Testis (tissue), 2 donors: ENCODE measurements at regions not wholly inside any gene's neighbourhood (a gene's known extent, or its start where the extent isn't known, plus 50 kb on each side); places are given as distances from the start of the nearest gene placed in this dataset.

Source experiments
- DNase-seq: peaks from one replicate; pipeline ENCODE4 v3.0.0-alpha.2; 2019
- H3K27ac ChIP-seq, 2 donors: fragments of 200-600 bp; sonication (generic); one replicate each; pipeline ENCODE4 v1.5.1; 2019
- H3K27me3 ChIP-seq: fragments of 200-600 bp; sonication (generic); one replicate; pipeline ENCODE4 v1.5.1; 2019
- H3K36me3 ChIP-seq: fragments of 200-600 bp; sonication (generic); one replicate; pipeline ENCODE4 v1.5.1; 2017; ENCODE audit warnings: low read depth; ENCODE audit errors: missing control alignments
- H3K4me1 ChIP-seq: fragments of 200-600 bp; sonication (generic); one replicate; pipeline ENCODE4 v1.5.1; 2019
- H3K4me3 ChIP-seq, 2 donors: fragments of 200-600 bp; sonication (generic); one replicate each; pipeline ENCODE4 v1.5.1; 2017 to 2019
- H3K9me3 ChIP-seq: fragments of 200-600 bp; sonication (generic); one replicate; pipeline ENCODE4 v1.5.1; 2017
- POLR2A ChIP-seq: fragments of 450-650 bp; IDR thresholded peaks from one replicate; pipeline ENCODE4 v1.6.1; 2017; ENCODE audit warnings: antibody characterized with exemption, mild to moderate bottlenecking, moderate library complexity
- WGBS, 2 donors: methylation state at CpG; one replicate each; pipeline ENCODE4 v1.1.5; 2018; 5-methylcytosine and 5-hydroxymethylcytosine counted together
- intact Hi-C: fragments of 100-400 bp; cut with DNase I; formaldehyde crosslinking; loops from one replicate; pipeline ENCODE4 v1.15.1; 2023; ENCODE audit warnings: low total_unique reads
- TF ChIP-seq, protein P1 (sequence below), 3 experiments: fragments of 450-650 bp in 2 of 3; fragments of 200-600 bp in 1 of 3; sonication (generic) in 1 of 3; IDR thresholded peaks; one replicate each; pipeline ENCODE4 v1.5.1; 2016 to 2019; ENCODE audit warnings: antibody characterized with exemption in 3 of 3, mild to moderate bottlenecking in 2 of 3, moderate library complexity in 1 of 3

DNA sequence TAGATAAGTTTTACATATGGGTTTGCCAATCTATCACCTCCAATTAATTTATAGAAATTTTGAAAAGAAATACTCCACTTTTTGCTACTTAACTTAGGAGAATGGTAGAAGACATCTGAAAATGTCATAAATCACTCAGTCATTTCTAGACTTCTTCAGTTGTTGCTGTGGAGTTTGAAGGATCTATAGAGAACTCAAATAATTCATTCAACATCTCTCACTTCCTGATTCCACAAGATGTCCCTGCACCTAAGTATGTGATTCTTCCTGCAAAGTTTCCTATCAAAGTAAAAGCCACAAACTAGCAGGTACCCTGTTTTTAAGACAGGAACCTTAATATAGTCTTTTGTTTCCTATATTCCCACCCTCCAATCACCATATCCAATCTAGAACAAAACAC is 297.1 kb upstream of the ATP10B start:
- no peak for DNase-seq
- Histone ChIP-seq H3K27me3 (no peaks in the 10 kb centered on the region), H3K36me3 (no peaks in the 10 kb centered on the region), H3K4me1 (no peaks in the 10 kb centered on the region), H3K9me3 (no peaks in the 10 kb centered on the region), H3K4me3 (no peak overlapping the region), H3K27ac (no peak overlapping the region)
- intact Hi-C loops = no loop called here
- TF ChIP-seq POLR2A = no peak
- TF ChIP-seq, protein P1, sequence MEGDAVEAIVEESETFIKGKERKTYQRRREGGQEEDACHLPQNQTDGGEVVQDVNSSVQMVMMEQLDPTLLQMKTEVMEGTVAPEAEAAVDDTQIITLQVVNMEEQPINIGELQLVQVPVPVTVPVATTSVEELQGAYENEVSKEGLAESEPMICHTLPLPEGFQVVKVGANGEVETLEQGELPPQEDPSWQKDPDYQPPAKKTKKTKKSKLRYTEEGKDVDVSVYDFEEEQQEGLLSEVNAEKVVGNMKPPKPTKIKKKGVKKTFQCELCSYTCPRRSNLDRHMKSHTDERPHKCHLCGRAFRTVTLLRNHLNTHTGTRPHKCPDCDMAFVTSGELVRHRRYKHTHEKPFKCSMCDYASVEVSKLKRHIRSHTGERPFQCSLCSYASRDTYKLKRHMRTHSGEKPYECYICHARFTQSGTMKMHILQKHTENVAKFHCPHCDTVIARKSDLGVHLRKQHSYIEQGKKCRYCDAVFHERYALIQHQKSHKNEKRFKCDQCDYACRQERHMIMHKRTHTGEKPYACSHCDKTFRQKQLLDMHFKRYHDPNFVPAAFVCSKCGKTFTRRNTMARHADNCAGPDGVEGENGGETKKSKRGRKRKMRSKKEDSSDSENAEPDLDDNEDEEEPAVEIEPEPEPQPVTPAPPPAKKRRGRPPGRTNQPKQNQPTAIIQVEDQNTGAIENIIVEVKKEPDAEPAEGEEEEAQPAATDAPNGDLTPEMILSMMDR (IDR thresholded peaks at IDR 0.05) = no peak

DNA sequence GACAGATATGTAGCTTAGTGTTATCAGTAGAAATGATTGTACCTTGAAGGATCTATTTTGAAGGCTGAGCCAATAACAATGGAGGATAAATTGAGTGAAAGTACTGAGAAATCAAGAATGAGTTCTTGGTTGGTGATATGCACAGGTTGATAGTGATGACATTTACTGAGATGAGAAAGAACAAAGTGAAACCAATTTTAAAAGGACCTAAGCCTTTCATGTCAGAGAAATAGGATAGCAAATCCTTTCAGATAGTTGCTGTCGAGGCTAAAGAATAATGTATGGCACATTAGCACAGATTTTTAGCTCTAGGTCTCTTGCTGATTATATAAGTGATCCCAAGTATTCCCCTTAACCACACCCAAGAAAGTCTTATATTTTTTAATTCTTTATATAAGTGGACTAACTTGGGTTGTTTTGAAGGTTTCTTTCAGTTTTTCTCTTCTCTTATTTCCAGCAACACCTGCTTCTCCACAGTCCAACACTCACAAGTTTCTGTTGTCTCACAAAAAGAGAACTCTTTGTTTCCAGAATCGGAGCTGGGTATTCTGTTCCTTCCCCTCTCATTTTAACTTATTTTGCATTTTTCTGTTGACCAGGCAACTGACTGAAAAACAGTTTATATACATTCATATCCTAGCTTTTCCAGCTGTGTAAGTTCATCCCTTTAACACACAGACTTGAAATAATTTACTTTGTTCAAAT is 286.9 kb upstream of the ATP10B start:
- 89 to 91% methylated on average over 2 of the region's 2 CpGs for WGBS, 2 donors
- intact Hi-C loops = no loop called here
- no peaks in the 10 kb centered on the region for H3K9me3 ChIP-seq

DNA sequence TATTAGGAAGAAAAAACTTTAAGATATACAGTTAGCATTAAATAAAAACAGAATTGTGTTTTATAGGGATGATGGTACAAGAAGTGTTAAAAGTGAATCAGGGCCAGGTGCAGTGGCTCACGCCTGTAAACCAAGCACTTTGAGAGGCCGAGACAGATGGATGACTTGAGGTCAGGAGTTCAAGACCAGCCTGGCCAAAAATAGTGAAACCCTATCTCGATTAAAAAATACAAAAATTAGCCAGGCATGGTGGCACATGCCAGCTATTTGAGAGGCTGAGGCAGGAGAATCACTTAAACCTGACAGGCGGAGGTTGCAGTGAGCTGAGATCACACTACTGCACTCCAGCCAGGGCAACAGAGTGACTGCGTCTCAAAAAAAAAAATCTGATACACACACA is 282.9 kb upstream of the ATP10B start:
- Histone ChIP-seq H3K4me1 (no peaks in the 10 kb centered on the region), H3K4me3 (no peak overlapping the region), H3K27me3 (no peaks in the 10 kb centered on the region), H3K36me3 (no peaks in the 10 kb centered on the region), H3K9me3 (no peaks in the 10 kb centered on the region), H3K27ac (no peak overlapping the region)
- DNase-seq = no peak
- 78 to 86% methylated on average over 5 of the region's 5 CpGs for WGBS, 2 donors
- TF ChIP-seq POLR2A = no peak
- TF ChIP-seq, protein P1 (IDR thresholded peaks at IDR 0.05) = no peak
- intact Hi-C loops = no loop called here

More for the DNA sequence above, 286.9 kb upstream of the ATP10B start:
- Histone ChIP-seq H3K27ac (no peak overlapping the region), H3K36me3 (no peaks in the 10 kb centered on the region), H3K4me3 (no peak overlapping the region), H3K27me3 (no peaks in the 10 kb centered on the region), H3K4me1 (no peaks in the 10 kb centered on the region)
- no peak for DNase-seq
- TF ChIP-seq, protein P1 (IDR thresholded peaks at IDR 0.05) = no peak
- TF ChIP-seq POLR2A = no peak

DNA sequence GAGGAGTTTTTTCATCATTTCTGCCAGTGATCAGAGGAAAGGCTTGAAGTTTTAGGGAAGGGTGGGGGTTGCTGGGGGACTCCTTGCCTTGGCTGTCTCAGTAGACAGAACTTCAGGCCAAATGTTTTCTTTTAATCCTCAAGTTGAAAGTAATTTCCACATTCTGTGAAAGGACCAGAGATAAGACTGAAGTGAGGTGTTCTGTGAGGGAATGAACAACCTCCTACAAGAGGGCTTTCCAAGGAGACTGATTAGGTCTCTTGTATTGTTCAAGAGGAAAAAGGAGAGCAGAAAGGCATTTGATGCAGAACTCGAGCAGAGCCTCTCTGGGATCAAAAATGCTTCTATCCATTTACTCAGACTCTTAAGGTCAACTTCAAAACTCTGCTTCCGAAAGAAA is 282.1 kb upstream of the ATP10B start:
- intact Hi-C loops = no loop called here
- no peaks in the 10 kb centered on the region for H3K4me1 ChIP-seq
- WGBS, 2 donors = 35 to 46% methylated on average over 2 of the region's 2 CpGs
- TF ChIP-seq, protein P1 (IDR thresholded peaks at IDR 0.05) = no peak
- no peak for TF ChIP-seq POLR2A
- DNase-seq = no peak
- H3K27ac ChIP-seq = no peak overlapping the region
- no peak overlapping the region for H3K4me3 ChIP-seq
- no peaks in the 10 kb centered on the region for H3K27me3 ChIP-seq
- H3K9me3 ChIP-seq = no peaks in the 10 kb centered on the region
- H3K36me3 ChIP-seq = no peaks in the 10 kb centered on the region

DNA sequence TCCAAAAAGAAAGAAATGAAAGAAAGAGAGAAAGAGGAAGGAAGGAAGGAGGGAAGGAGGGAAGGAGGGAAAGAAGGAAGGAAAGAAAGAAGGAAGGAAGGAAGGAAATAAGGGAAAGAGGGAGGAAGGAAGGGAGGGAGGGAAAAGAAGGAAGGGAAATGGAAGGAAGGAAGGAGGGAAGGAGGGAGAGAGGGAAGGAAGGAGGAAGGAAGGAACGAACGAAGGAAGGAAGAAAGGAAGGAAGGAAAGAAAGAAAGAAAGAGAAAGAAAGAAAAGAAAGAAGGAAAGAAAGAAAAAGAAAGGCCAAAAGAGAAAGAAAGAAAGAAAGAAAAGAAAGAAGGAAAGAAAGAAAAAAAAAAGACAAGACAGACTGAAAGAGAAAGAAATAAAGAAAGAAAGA is 263.9 kb upstream of the ATP10B start:
- no peak overlapping the region for H3K4me3 ChIP-seq
- DNase-seq = no peak
- whole genome bisulfite sequencing, 2 donors = 91 to 96% methylated on average over 1 to 2 of the region's 2 CpGs
- intact Hi-C loops = no loop called here
- no peak for TF ChIP-seq POLR2A
- TF ChIP-seq, protein P1 (IDR thresholded peaks at IDR 0.05) = no peak
- H3K9me3 ChIP-seq = no peaks in the 10 kb centered on the region
- no peaks in the 10 kb centered on the region for H3K36me3 ChIP-seq
- H3K27me3 ChIP-seq = no peaks in the 10 kb centered on the region
- no peaks in the 10 kb centered on the region for H3K4me1 ChIP-seq
- no peak overlapping the region for H3K27ac ChIP-seq
